GM23338 (cell line): ENCODE measurements at regions not wholly inside any gene's neighbourhood (a gene's known extent, or its start where the extent isn't known, plus 50 kb on each side); places are given as distances from the start of the nearest gene placed in this dataset.

ENCODE experiments used
- ATAC-seq: fragments of 200-7000 bp; cut with Tn5 transposase; 3 replicates; pipeline ENCODE4 v1.9.1; 2020
- DNase-seq: peaks from one replicate; pipeline ENCODE4 v3.0.0-alpha.2; 2015; ENCODE audit warnings: low spot score
- H2AFZ ChIP-seq: fragments of 200-600 bp; sonication (generic); 2 replicates; pipeline ENCODE4 v1.8.0; 2016; ENCODE audit warnings: antibody characterized with exemption, mild to moderate bottlenecking, moderate library complexity
- H3F3A ChIP-seq: fragments of 200-600 bp; sonication (generic); replicated peaks from 2 replicates; pipeline ENCODE4 v1.8.0; 2017; ENCODE audit warnings: antibody characterized with exemption, mixed run types, low read depth
- H3K27ac ChIP-seq: fragments of 200-600 bp; sonication (generic); 2 replicates; pipeline ENCODE4 v1.6.1; 2016; ENCODE audit warnings: low read depth
- H3K27me3 ChIP-seq: fragments of 200-600 bp; sonication (generic); 2 replicates; pipeline ENCODE4 v1.8.0; 2016; ENCODE audit warnings: mild to moderate bottlenecking, mixed run types, moderate library complexity; ENCODE audit not compliant: insufficient read depth
- H3K36me3 ChIP-seq: fragments of 200-600 bp; sonication (generic); 2 replicates; pipeline ENCODE4 v1.8.0; 2016; ENCODE audit warnings: mild to moderate bottlenecking; ENCODE audit not compliant: insufficient read depth
- H3K4me1 ChIP-seq: fragments of 200-600 bp; sonication (generic); 2 replicates; pipeline ENCODE4 v1.8.0; 2016; ENCODE audit warnings: mild to moderate bottlenecking, moderate library complexity; ENCODE audit not compliant: insufficient read depth
- H3K4me2 ChIP-seq: fragments of 200-600 bp; sonication (generic); 2 replicates; pipeline ENCODE4 v1.7.1; 2017; ENCODE audit warnings: mixed run types
- H3K4me3 ChIP-seq: fragments of 200-600 bp; sonication (generic); 2 replicates; pipeline ENCODE4 v1.6.1; 2016; ENCODE audit warnings: mixed run types
- H3K79me2 ChIP-seq: fragments of 200-600 bp; sonication (generic); replicated peaks from 2 replicates; pipeline ENCODE4 v1.8.0; 2017; ENCODE audit warnings: mild to moderate bottlenecking; ENCODE audit not compliant: insufficient read depth
- H3K9me2 ChIP-seq: fragments of 200-600 bp; sonication (generic); 2 replicates; pipeline ENCODE4 v1.8.0; 2017; ENCODE audit not compliant: insufficient read depth
- H4K20me1 ChIP-seq: fragments of 200-600 bp; sonication (generic); replicated peaks from 2 replicates; pipeline ENCODE4 v1.8.0; 2017; ENCODE audit warnings: mild to moderate bottlenecking; ENCODE audit not compliant: insufficient read depth
- H3K27ac Mint-ChIP-seq: 2 replicates; pipeline ENCODE4 v1.8.0; 2020; ENCODE audit warnings: inconsistent platforms, mild to moderate bottlenecking, moderate library complexity, mixed read lengths
- H3K27me3 Mint-ChIP-seq: 3 replicates; pipeline ENCODE4 v1.8.0; 2022; ENCODE audit warnings: low read depth, mild to moderate bottlenecking, moderate library complexity, mixed read lengths, inconsistent platforms; ENCODE audit not compliant: insufficient read depth, poor library complexity
- H3K36me3 Mint-ChIP-seq: 3 replicates; pipeline ENCODE4 v1.8.0; 2021; ENCODE audit warnings: low read depth, mild to moderate bottlenecking, inconsistent platforms, moderate library complexity, mixed read lengths
- H3K4me1 Mint-ChIP-seq: 3 replicates; pipeline ENCODE4 v1.8.0; 2020; ENCODE audit warnings: mild to moderate bottlenecking, inconsistent platforms, mixed read lengths
- H3K4me3 Mint-ChIP-seq: 3 replicates; pipeline ENCODE4 v1.8.0; 2021; ENCODE audit warnings: moderate library complexity, mild to moderate bottlenecking, inconsistent platforms, mixed read lengths
- H3K9me3 Mint-ChIP-seq: 3 replicates; pipeline ENCODE4 v1.8.0; 2020; ENCODE audit warnings: moderate library complexity, mild to moderate bottlenecking, inconsistent platforms, mixed read lengths
- CREB1 ChIP-seq: fragments of 250-450 bp; sonication (Bioruptor Pico); IDR thresholded peaks from 2 replicates; pipeline ENCODE4 v1.5.0; 2020; ENCODE audit warnings: low read depth, mild to moderate bottlenecking, moderate library complexity
- EZH2 ChIP-seq: fragments of 200-600 bp; sonication (generic); IDR thresholded peaks from one replicate; pipeline ENCODE4 v1.8.0; 2017; ENCODE audit warnings: antibody characterized with exemption, mild to moderate bottlenecking, low read depth; ENCODE audit not compliant: unreplicated experiment
- EZH2phosphoT487 ChIP-seq: fragments of 200-600 bp; sonication (generic); IDR thresholded peaks from one replicate; pipeline ENCODE4 v1.8.1; 2018; ENCODE audit warnings: antibody characterized with exemption; ENCODE audit not compliant: unreplicated experiment
- JUNB ChIP-seq: IDR thresholded peaks from one replicate; pipeline ENCODE4 v1.6.1; 2016; ENCODE audit warnings: antibody characterized with exemption; ENCODE audit not compliant: unreplicated experiment
- NANOG ChIP-seq: IDR thresholded peaks from 2 replicates; pipeline ENCODE4 v1.6.1; 2016; ENCODE audit warnings: antibody characterized with exemption, borderline replicate concordance
- POLR2AphosphoS5 ChIP-seq: IDR thresholded peaks from 2 replicates; pipeline ENCODE4 v1.6.1; 2016; ENCODE audit warnings: antibody characterized with exemption, low read depth
- STAT1 ChIP-seq: IDR thresholded peaks from one replicate; pipeline ENCODE4 v1.6.1; 2016; ENCODE audit warnings: antibody characterized with exemption; ENCODE audit not compliant: unreplicated experiment
- ZNF114 ChIP-seq: fragments of 250-450 bp; sonication (Bioruptor Pico); IDR thresholded peaks from 2 replicates; pipeline ENCODE4 v1.5.0; 2020; ENCODE audit warnings: mild to moderate bottlenecking, moderate library complexity
- ZNF331 ChIP-seq: fragments of 250-450 bp; sonication (Bioruptor Pico); IDR thresholded peaks from 2 replicates; pipeline ENCODE4 v1.5.0; 2020; ENCODE audit warnings: low read depth, mild to moderate bottlenecking, moderate library complexity
- TF ChIP-seq, protein P1 (sequence below): IDR thresholded peaks from 2 replicates; pipeline ENCODE4 v1.6.1; 2016; ENCODE audit warnings: antibody characterized with exemption
- TF ChIP-seq, protein P2 (sequence below), 2 experiments: fragments of 200-600 bp in 1 of 2; sonication (generic) in 1 of 2; conservative IDR thresholded peaks; 2 replicates each; pipeline versions ENCODE4 v1.5.1 to v1.6.1; 2016 to 2017; ENCODE audit warnings: antibody characterized with exemption in 2 of 2, low read depth in 2 of 2, mild to moderate bottlenecking in 2 of 2, moderate library complexity in 1 of 2
- TF ChIP-seq, protein P3 (sequence below): IDR thresholded peaks from one replicate; pipeline ENCODE4 v1.6.1; 2018; ENCODE audit warnings: antibody characterized with exemption; ENCODE audit not compliant: unreplicated experiment
- TF ChIP-seq, protein P4 (sequence below): fragments of 250-450 bp; sonication (Bioruptor Pico); IDR thresholded peaks from 2 replicates; pipeline ENCODE4 v1.5.0; 2020; ENCODE audit warnings: mild to moderate bottlenecking, moderate library complexity

DNA sequence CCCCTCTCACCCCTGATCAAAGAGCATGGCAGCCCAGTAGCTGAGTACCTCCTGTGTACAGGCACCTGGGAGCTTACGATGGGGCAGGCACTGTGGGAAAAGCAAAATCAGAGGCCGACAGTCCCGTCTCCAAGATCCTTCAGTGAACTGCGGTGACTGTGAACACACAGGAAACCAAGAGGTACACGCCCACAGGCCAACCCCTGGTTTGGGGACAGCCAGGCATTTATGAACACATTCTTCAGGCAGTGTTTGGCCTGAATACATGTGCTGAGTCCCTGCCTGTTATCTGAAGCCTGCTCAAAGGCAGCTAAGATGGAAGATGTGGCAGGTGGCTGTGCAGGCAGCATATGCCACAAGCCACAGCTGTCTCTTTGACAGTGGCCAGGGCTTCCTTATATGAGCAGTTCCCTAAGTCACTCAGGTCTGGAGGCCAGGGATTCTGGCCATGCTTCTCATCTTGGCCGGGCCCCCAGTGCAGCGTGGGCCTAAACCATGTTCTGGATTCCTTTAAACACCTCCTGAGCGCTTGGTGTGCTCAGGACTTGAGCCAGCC is 123.6 kb downstream of the UQCRFS1 start:
- Histone ChIP-seq H3K27me3 (no peaks in the 10 kb centered on the region), H3K4me2 (no peak overlapping the region), H3F3A (no peaks in the 10 kb centered on the region), H3K4me1 (peaks cover 5% of the 10 kb centered on the region; the same call in 1 of the 2 replicates), H3K36me3 (no peaks in the 10 kb centered on the region), H3K9me2 (peaks cover 12% of the 10 kb centered on the region; the same call in 1 of the 2 replicates), H3K4me3 (no peak overlapping the region), H3K27ac (no peak overlapping the region), H4K20me1 (no peaks in the 10 kb centered on the region), H3K79me2 (no peaks in the 10 kb centered on the region), H2AFZ (no peak overlapping the region)
- DNase-seq (no peak), ATAC-seq (no peak)
- TF ChIP-seq EZH2phosphoT487 (no peak), ZNF114 (CRISPR knock-in tag) (no peak), ZNF331 (CRISPR knock-in tag) (no peak), JUNB (no peak), NANOG (no peak), EZH2 (no peak), POLR2AphosphoS5 (no peak), CREB1 (CRISPR knock-in tag) (no peak), STAT1 (no peak)
- TF ChIP-seq, protein P1, sequence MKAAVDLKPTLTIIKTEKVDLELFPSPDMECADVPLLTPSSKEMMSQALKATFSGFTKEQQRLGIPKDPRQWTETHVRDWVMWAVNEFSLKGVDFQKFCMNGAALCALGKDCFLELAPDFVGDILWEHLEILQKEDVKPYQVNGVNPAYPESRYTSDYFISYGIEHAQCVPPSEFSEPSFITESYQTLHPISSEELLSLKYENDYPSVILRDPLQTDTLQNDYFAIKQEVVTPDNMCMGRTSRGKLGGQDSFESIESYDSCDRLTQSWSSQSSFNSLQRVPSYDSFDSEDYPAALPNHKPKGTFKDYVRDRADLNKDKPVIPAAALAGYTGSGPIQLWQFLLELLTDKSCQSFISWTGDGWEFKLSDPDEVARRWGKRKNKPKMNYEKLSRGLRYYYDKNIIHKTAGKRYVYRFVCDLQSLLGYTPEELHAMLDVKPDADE, result no peak
- TF ChIP-seq, protein P2, sequence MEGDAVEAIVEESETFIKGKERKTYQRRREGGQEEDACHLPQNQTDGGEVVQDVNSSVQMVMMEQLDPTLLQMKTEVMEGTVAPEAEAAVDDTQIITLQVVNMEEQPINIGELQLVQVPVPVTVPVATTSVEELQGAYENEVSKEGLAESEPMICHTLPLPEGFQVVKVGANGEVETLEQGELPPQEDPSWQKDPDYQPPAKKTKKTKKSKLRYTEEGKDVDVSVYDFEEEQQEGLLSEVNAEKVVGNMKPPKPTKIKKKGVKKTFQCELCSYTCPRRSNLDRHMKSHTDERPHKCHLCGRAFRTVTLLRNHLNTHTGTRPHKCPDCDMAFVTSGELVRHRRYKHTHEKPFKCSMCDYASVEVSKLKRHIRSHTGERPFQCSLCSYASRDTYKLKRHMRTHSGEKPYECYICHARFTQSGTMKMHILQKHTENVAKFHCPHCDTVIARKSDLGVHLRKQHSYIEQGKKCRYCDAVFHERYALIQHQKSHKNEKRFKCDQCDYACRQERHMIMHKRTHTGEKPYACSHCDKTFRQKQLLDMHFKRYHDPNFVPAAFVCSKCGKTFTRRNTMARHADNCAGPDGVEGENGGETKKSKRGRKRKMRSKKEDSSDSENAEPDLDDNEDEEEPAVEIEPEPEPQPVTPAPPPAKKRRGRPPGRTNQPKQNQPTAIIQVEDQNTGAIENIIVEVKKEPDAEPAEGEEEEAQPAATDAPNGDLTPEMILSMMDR (conservative IDR thresholded peaks at IDR 0.05; ENCODE audit: low read depth in 2 of 2), result no peak
- TF ChIP-seq, protein P3, sequence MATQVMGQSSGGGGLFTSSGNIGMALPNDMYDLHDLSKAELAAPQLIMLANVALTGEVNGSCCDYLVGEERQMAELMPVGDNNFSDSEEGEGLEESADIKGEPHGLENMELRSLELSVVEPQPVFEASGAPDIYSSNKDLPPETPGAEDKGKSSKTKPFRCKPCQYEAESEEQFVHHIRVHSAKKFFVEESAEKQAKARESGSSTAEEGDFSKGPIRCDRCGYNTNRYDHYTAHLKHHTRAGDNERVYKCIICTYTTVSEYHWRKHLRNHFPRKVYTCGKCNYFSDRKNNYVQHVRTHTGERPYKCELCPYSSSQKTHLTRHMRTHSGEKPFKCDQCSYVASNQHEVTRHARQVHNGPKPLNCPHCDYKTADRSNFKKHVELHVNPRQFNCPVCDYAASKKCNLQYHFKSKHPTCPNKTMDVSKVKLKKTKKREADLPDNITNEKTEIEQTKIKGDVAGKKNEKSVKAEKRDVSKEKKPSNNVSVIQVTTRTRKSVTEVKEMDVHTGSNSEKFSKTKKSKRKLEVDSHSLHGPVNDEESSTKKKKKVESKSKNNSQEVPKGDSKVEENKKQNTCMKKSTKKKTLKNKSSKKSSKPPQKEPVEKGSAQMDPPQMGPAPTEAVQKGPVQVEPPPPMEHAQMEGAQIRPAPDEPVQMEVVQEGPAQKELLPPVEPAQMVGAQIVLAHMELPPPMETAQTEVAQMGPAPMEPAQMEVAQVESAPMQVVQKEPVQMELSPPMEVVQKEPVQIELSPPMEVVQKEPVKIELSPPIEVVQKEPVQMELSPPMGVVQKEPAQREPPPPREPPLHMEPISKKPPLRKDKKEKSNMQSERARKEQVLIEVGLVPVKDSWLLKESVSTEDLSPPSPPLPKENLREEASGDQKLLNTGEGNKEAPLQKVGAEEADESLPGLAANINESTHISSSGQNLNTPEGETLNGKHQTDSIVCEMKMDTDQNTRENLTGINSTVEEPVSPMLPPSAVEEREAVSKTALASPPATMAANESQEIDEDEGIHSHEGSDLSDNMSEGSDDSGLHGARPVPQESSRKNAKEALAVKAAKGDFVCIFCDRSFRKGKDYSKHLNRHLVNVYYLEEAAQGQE, result no peak
- TF ChIP-seq, protein P4, sequence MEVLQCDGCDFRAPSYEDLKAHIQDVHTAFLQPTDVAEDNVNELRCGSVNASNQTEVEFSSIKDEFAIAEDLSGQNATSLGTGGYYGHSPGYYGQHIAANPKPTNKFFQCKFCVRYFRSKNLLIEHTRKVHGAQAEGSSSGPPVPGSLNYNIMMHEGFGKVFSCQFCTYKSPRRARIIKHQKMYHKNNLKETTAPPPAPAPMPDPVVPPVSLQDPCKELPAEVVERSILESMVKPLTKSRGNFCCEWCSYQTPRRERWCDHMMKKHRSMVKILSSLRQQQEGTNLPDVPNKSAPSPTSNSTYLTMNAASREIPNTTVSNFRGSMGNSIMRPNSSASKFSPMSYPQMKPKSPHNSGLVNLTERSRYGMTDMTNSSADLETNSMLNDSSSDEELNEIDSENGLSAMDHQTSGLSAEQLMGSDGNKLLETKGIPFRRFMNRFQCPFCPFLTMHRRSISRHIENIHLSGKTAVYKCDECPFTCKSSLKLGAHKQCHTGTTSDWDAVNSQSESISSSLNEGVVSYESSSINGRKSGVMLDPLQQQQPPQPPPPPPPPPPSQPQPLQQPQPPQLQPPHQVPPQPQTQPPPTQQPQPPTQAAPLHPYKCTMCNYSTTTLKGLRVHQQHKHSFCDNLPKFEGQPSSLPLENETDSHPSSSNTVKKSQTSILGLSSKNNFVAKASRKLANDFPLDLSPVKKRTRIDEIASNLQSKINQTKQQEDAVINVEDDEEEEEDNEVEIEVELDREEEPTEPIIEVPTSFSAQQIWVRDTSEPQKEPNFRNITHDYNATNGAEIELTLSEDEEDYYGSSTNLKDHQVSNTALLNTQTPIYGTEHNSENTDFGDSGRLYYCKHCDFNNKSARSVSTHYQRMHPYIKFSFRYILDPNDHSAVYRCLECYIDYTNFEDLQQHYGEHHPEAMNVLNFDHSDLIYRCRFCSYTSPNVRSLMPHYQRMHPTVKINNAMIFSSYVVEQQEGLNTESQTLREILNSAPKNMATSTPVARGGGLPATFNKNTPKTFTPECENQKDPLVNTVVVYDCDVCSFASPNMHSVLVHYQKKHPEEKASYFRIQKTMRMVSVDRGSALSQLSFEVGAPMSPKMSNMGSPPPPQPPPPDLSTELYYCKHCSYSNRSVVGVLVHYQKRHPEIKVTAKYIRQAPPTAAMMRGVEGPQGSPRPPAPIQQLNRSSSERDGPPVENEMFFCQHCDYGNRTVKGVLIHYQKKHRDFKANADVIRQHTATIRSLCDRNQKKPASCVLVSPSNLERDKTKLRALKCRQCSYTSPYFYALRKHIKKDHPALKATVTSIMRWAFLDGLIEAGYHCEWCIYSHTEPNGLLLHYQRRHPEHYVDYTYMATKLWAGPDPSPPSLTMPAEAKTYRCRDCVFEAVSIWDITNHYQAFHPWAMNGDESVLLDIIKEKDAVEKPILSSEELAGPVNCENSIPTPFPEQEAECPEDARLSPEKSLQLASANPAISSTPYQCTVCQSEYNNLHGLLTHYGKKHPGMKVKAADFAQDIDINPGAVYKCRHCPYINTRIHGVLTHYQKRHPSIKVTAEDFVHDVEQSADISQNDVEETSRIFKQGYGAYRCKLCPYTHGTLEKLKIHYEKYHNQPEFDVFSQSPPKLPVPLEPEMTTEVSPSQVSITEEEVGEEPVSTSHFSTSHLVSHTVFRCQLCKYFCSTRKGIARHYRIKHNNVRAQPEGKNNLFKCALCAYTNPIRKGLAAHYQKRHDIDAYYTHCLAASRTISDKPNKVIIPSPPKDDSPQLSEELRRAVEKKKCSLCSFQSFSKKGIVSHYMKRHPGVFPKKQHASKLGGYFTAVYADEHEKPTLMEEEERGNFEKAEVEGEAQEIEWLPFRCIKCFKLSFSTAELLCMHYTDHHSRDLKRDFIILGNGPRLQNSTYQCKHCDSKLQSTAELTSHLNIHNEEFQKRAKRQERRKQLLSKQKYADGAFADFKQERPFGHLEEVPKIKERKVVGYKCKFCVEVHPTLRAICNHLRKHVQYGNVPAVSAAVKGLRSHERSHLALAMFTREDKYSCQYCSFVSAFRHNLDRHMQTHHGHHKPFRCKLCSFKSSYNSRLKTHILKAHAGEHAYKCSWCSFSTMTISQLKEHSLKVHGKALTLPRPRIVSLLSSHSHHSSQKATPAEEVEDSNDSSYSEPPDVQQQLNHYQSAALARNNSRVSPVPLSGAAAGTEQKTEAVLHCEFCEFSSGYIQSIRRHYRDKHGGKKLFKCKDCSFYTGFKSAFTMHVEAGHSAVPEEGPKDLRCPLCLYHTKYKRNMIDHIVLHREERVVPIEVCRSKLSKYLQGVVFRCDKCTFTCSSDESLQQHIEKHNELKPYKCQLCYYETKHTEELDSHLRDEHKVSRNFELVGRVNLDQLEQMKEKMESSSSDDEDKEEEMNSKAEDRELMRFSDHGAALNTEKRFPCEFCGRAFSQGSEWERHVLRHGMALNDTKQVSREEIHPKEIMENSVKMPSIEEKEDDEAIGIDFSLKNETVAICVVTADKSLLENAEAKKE (CRISPR knock-in tag), result no peak
- peaks cover 10% of the 10 kb centered on the region for H3K27me3 Mint-ChIP-seq
- no peaks in the 10 kb centered on the region; the same call in none of the 3 replicates for H3K9me3 Mint-ChIP-seq
- peaks cover 13% of the 10 kb centered on the region; the same call in 2 of the 3 replicates for H3K4me1 Mint-ChIP-seq
- H3K27ac Mint-ChIP-seq, result no peak overlapping the region
- no peak overlapping the region for H3K4me3 Mint-ChIP-seq
- peaks cover 3% of the 10 kb centered on the region; the same call in 2 of the 3 replicates for H3K36me3 Mint-ChIP-seq
